Glutamatergic neuron (in vitro differentiated cells): ENCODE measurements at regions not wholly inside any gene's neighbourhood (a gene's known extent, or its start where the extent isn't known, plus 50 kb on each side); places are given as distances from the start of the nearest gene placed in this dataset.
A peak's percentile ranks its signal among the peaks of the same experiment; 100 is the strongest.

Experiments
- DNase-seq: peaks from one replicate; pipeline ENCODE4 v3.0.0; 2022
- H3K27ac Mint-ChIP-seq: one replicate; pipeline ENCODE4 v1.8.0; 2020; ENCODE audit warnings: mild to moderate bottlenecking, mixed read lengths, inconsistent platforms; ENCODE audit not compliant: unreplicated experiment
- H3K27me3 Mint-ChIP-seq: one replicate; pipeline ENCODE4 v1.8.0; 2020; ENCODE audit warnings: mild to moderate bottlenecking, moderate library complexity, mixed read lengths, inconsistent platforms; ENCODE audit not compliant: unreplicated experiment
- H3K36me3 Mint-ChIP-seq: one replicate; pipeline ENCODE4 v1.8.0; 2020; ENCODE audit warnings: mild to moderate bottlenecking, mixed read lengths, inconsistent platforms; ENCODE audit not compliant: unreplicated experiment
- H3K4me1 Mint-ChIP-seq: one replicate; pipeline ENCODE4 v1.8.0; 2020; ENCODE audit warnings: mild to moderate bottlenecking, low read depth, mixed read lengths, inconsistent platforms; ENCODE audit not compliant: unreplicated experiment
- H3K4me3 Mint-ChIP-seq: one replicate; pipeline ENCODE4 v1.8.0; 2020; ENCODE audit warnings: mild to moderate bottlenecking, mixed read lengths, inconsistent platforms; ENCODE audit not compliant: unreplicated experiment
- H3K9me3 Mint-ChIP-seq: one replicate; pipeline ENCODE4 v1.8.0; 2020; ENCODE audit warnings: mild to moderate bottlenecking, moderate library complexity, mixed read lengths, inconsistent platforms; ENCODE audit not compliant: unreplicated experiment
- TF ChIP-seq, protein P1 (sequence below): fragments of 200-600 bp; sonication (generic); IDR thresholded peaks from one replicate; pipeline ENCODE4 v1.5.0; 2021; ENCODE audit not compliant: partially characterized antibody, unreplicated experiment

DNA sequence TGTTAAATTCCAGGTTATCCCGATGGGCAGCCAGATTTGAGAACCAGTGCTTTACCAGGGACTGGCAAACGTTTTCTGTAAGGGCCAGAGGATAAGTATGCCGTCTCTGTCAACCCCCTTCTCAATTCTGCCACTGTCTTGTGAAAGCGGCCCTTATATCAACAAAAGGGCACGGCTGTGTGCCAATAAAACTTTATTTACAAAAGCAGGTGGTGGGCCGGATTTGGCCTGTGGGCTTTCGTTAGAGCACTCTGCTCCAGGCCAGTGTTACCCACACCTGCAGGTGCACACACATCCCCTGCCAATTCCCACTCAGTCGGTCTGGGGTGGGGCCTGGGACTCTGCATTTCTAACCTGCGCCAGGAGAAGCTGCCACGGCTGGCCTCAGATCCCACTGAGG, 111.2 kb downstream of the RFLNA start:
- peaks cover 30% of the 10 kb centered on the region for H3K4me1 Mint-ChIP-seq
- H3K4me3 Mint-ChIP-seq = no peak overlapping the region
- H3K9me3 Mint-ChIP-seq = peaks cover 21% of the 10 kb centered on the region
- DNase-seq = no peak
- H3K27me3 Mint-ChIP-seq = peaks cover 22% of the 10 kb centered on the region
- H3K36me3 Mint-ChIP-seq = no peaks in the 10 kb centered on the region
- TF ChIP-seq, protein P1, sequence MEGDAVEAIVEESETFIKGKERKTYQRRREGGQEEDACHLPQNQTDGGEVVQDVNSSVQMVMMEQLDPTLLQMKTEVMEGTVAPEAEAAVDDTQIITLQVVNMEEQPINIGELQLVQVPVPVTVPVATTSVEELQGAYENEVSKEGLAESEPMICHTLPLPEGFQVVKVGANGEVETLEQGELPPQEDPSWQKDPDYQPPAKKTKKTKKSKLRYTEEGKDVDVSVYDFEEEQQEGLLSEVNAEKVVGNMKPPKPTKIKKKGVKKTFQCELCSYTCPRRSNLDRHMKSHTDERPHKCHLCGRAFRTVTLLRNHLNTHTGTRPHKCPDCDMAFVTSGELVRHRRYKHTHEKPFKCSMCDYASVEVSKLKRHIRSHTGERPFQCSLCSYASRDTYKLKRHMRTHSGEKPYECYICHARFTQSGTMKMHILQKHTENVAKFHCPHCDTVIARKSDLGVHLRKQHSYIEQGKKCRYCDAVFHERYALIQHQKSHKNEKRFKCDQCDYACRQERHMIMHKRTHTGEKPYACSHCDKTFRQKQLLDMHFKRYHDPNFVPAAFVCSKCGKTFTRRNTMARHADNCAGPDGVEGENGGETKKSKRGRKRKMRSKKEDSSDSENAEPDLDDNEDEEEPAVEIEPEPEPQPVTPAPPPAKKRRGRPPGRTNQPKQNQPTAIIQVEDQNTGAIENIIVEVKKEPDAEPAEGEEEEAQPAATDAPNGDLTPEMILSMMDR = no peak
- H3K27ac Mint-ChIP-seq = peak overlapping the region; percentile 17

DNA sequence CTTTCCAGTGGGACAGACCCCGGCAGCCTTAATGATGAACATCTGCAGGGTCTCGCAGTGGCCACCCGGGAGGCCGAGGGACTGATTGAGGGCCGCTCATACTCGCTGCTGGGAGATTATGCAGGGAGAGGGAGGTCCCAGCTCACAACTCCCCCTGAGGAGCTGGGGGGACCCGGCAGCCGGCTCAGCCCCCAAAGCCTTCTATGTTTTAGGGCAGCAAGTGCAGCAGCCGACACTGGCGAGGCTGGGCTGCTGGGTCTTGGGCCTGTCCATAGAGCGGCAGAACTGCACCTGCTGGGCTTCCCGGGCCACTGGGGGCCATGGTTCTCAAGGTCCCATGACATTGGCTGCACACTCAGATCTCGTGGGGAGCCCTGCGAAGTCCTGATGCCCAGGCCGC, 110.7 kb downstream of the RFLNA start:
- no peak for DNase-seq
- Mint-ChIP-seq H3K27ac (peak overlapping the region; percentile 17), H3K4me3 (no peak overlapping the region), H3K36me3 (no peaks in the 10 kb centered on the region), H3K4me1 (peaks cover 28% of the 10 kb centered on the region), H3K9me3 (peaks cover 20% of the 10 kb centered on the region), H3K27me3 (peaks cover 21% of the 10 kb centered on the region)
- TF ChIP-seq, protein P1 = no peak

DNA sequence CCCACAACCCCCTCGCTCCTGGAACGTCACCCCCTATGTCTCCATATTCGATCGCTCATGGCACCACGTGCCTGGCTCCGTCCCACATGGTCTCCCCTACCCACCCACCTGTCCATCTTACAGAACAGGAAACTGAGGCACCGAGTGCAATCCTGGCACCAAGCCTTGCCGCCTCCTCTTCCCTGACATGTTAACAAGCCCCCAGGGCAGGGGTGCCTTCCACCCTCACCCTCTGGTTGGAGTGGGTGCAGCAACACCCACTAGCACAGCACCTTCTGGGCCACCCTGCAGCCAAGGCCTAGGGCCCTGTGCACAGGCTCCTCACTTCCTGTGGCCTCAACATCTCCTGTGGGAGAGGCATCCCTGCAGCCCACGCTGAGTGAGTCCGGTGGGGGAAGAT, 110.3 kb downstream of the RFLNA start:
- H3K4me1 Mint-ChIP-seq = peaks cover 24% of the 10 kb centered on the region
- peak overlapping the region; percentile 68 for H3K27ac Mint-ChIP-seq
- H3K27me3 Mint-ChIP-seq = peaks cover 24% of the 10 kb centered on the region
- H3K36me3 Mint-ChIP-seq = no peaks in the 10 kb centered on the region
- peaks cover 18% of the 10 kb centered on the region for H3K9me3 Mint-ChIP-seq
- TF ChIP-seq, protein P1 = no peak
- no peak for DNase-seq
- H3K4me3 Mint-ChIP-seq = no peak overlapping the region

DNA sequence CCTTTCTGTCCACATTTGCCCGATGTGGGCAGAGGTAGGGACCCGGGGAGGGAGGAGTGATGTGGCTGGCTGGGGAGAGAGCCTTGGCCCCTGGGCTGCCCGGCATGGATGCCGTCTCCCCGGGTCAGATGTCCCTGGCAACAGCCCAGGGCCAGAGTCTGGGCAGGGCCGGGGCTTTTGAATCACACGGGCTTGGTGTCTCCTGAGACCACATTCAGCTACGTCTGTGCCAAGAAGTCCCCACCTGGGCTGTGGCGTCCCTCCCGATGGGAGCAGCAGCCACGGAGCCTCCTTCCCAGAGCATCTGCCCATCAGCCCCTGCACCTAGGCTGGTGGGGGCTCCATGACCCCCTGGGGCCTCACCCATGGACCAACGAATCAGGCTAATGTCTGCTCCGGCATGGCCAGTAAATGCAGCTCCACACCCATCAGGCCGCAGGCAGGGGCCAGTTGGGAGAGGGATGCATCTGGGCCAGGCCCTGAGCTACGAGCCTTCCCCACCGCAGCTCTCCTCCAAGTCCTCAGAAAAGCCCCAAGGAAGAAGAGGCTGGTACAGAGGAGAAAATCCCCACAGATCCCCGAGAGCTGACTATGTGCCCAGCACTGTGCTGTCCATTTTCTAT, 109.4 kb downstream of the RFLNA start:
- Mint-ChIP-seq H3K4me3 (no peak overlapping the region), H3K27ac (no peak overlapping the region)

DNA sequence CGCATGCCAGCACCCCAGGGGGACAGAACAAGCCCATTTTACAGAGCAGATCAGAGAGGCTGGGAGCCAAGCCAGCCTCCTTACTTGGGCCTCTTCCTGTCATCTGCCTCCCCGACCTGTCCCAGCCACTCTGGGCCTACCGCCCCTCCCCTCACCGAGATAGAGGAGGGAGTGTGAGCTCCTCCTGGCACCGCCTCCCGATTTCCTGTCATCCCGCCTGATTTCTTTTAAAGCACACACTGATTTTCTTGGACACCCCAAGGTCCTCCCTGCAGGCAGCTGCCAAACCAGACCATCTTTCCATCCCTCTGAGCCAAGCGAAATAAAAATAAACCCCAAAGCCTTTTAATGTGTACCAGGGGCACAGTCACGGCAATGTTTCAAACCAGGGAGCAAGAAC, 108.4 kb downstream of the RFLNA start:
- Mint-ChIP-seq H3K4me1 (peaks cover 22% of the 10 kb centered on the region), H3K27ac (peak overlapping the region; percentile 81), H3K27me3 (peaks cover 18% of the 10 kb centered on the region), H3K4me3 (peak overlapping the region; percentile 38), H3K36me3 (no peaks in the 10 kb centered on the region), H3K9me3 (peaks cover 17% of the 10 kb centered on the region)
- DNase-seq = no peak
- TF ChIP-seq, protein P1 = no peak

More for the DNA sequence above, 109.4 kb downstream of the RFLNA start:
- Mint-ChIP-seq H3K4me1 (peaks cover 22% of the 10 kb centered on the region), H3K9me3 (peaks cover 17% of the 10 kb centered on the region), H3K36me3 (no peaks in the 10 kb centered on the region), H3K27me3 (peaks cover 21% of the 10 kb centered on the region)
- TF ChIP-seq, protein P1 = no peak
- DNase-seq = no peak
